ENCODE measurements at regions not wholly inside any gene's neighbourhood (a gene's known extent, or its start where the extent isn't known, plus 50 kb on each side); places are given as distances from the start of the nearest gene placed in this dataset.

DNA sequence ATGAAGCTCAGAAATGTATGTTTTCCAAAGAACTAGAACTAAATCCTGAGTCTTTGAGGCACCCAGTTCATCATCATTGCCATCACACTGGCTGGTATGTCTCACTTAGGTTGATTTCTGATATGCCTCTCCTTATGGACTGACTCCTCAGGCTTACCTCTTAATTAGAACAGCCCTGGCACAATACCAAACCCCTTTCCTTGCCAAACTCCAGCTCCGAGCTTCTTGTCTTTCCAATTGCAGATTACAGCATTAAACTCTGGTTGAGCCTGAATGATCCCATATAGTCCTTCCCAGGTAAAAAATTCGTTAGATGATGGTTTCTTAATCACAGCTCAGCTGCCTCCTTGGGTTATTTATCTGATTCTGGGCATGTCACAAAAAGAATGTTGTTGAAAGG is 66.3 kb downstream of the RTP4 start:
- no peak overlapping the region for H3K27ac ChIP-seq (replicated peaks)
- no peak overlapping the region for H3K4me3 ChIP-seq (replicated peaks; ENCODE audit: insufficient read depth, low read length)
- TF ChIP-seq GABPA (IDR thresholded peaks at IDR 0.05; ENCODE audit: low read depth) (no peak), SPI1 (IDR thresholded peaks at IDR 0.05; ENCODE audit: borderline replicate concordance, low read depth) (no peak), POLR2AphosphoS5 (IDR thresholded peaks at IDR 0.05; ENCODE audit: low read depth) (no peak)
- TF ChIP-seq, protein P1, sequence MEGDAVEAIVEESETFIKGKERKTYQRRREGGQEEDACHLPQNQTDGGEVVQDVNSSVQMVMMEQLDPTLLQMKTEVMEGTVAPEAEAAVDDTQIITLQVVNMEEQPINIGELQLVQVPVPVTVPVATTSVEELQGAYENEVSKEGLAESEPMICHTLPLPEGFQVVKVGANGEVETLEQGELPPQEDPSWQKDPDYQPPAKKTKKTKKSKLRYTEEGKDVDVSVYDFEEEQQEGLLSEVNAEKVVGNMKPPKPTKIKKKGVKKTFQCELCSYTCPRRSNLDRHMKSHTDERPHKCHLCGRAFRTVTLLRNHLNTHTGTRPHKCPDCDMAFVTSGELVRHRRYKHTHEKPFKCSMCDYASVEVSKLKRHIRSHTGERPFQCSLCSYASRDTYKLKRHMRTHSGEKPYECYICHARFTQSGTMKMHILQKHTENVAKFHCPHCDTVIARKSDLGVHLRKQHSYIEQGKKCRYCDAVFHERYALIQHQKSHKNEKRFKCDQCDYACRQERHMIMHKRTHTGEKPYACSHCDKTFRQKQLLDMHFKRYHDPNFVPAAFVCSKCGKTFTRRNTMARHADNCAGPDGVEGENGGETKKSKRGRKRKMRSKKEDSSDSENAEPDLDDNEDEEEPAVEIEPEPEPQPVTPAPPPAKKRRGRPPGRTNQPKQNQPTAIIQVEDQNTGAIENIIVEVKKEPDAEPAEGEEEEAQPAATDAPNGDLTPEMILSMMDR (IDR thresholded peaks at IDR 0.05; ENCODE audit: insufficient read depth, low read length) = no peak
- TF ChIP-seq, protein P2, sequence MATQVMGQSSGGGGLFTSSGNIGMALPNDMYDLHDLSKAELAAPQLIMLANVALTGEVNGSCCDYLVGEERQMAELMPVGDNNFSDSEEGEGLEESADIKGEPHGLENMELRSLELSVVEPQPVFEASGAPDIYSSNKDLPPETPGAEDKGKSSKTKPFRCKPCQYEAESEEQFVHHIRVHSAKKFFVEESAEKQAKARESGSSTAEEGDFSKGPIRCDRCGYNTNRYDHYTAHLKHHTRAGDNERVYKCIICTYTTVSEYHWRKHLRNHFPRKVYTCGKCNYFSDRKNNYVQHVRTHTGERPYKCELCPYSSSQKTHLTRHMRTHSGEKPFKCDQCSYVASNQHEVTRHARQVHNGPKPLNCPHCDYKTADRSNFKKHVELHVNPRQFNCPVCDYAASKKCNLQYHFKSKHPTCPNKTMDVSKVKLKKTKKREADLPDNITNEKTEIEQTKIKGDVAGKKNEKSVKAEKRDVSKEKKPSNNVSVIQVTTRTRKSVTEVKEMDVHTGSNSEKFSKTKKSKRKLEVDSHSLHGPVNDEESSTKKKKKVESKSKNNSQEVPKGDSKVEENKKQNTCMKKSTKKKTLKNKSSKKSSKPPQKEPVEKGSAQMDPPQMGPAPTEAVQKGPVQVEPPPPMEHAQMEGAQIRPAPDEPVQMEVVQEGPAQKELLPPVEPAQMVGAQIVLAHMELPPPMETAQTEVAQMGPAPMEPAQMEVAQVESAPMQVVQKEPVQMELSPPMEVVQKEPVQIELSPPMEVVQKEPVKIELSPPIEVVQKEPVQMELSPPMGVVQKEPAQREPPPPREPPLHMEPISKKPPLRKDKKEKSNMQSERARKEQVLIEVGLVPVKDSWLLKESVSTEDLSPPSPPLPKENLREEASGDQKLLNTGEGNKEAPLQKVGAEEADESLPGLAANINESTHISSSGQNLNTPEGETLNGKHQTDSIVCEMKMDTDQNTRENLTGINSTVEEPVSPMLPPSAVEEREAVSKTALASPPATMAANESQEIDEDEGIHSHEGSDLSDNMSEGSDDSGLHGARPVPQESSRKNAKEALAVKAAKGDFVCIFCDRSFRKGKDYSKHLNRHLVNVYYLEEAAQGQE (IDR thresholded peaks at IDR 0.05; ENCODE audit: insufficient replicate concordance, low read depth) = no peak
- no peak for DNase-seq (ENCODE audit: low read depth in 1 of 2, low spot score in 1 of 2)
- no peaks in the 10 kb centered on the region for H3K27me3 ChIP-seq (ENCODE audit: insufficient read depth, poor library complexity, severe bottlenecking)

DNA sequence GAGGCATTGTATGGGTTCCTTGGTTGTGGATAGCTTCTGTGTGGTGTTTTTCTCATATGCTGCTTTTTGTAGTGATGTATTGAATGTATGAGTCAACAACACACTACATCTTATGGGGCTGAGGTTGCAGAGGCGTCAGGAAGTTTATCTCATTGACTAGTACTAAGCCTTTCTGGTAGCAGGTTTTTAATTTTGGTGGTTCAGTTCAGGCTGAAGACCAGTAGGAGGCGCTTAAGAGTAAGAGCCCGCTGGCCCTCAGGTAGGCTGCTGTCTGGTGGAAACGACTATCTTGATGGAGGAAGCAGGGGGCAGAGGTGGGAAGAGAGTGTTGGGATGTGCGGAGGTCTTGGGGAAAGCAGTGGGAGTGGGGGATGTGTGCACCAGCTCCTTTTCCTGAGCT is 62.4 kb downstream of the RTP4 start:
- Histone ChIP-seq H3K27ac (replicated peaks) (no peak overlapping the region), H3K27me3 (ENCODE audit: insufficient read depth, poor library complexity, severe bottlenecking) (no peaks in the 10 kb centered on the region), H3K4me3 (replicated peaks; ENCODE audit: insufficient read depth, low read length) (no peak overlapping the region)
- DNase-seq (ENCODE audit: low read depth in 1 of 2, low spot score in 1 of 2) = no peak
- TF ChIP-seq, protein P1 (IDR thresholded peaks at IDR 0.05; ENCODE audit: insufficient read depth, low read length) = no peak
- TF ChIP-seq GABPA (IDR thresholded peaks at IDR 0.05; ENCODE audit: low read depth) = no peak
- TF ChIP-seq, protein P2 (IDR thresholded peaks at IDR 0.05; ENCODE audit: insufficient replicate concordance, low read depth) = no peak
- TF ChIP-seq SPI1 (IDR thresholded peaks at IDR 0.05; ENCODE audit: borderline replicate concordance, low read depth) = no peak
- TF ChIP-seq POLR2AphosphoS5 (IDR thresholded peaks at IDR 0.05; ENCODE audit: low read depth) = no peak

All from HL-60 (cell line).